Spleen (tissue), 11 donors: ENCODE measurements at regions not wholly inside any gene's neighbourhood (a gene's known extent, or its start where the extent isn't known, plus 50 kb on each side); places are given as distances from the start of the nearest gene placed in this dataset.

Experiments
- DNase-seq: peaks from one replicate; pipeline ENCODE4 v3.0.0-alpha.2; 2020
- H3K27ac ChIP-seq, 8 donors: fragments of 200-600 bp; sonication (generic) in 7 of 8; 1 replicate in 4 of 8; 2 replicates in 4 of 8; pipeline versions ENCODE4 v1.5.0 to v1.8.0; 2016 to 2021; ENCODE audit warnings: inconsistent platforms in 4 of 8, mild to moderate bottlenecking in 4 of 8, moderate library complexity in 1 of 8
- H3K27me3 ChIP-seq, 7 donors: fragments of 200-600 bp; sonication (generic) in 6 of 7; replicated peaks in 1 of 7; 1 replicate in 4 of 7; 2 replicates in 3 of 7; pipeline versions ENCODE4 v1.5.0 to v1.8.0; 2016 to 2021; ENCODE audit warnings: inconsistent platforms in 3 of 7, mild to moderate bottlenecking in 1 of 7
- H3K36me3 ChIP-seq, 6 donors: fragments of 200-600 bp; sonication (generic) in 5 of 6; 1 replicate in 4 of 6; 2 replicates in 2 of 6; pipeline versions ENCODE4 v1.5.0 to v1.8.0; 2016 to 2021; ENCODE audit warnings: inconsistent platforms in 2 of 6
- H3K4me1 ChIP-seq, 6 donors: fragments of 200-600 bp; sonication (generic) in 5 of 6; 1 replicate in 3 of 6; 2 replicates in 3 of 6; pipeline versions ENCODE4 v1.5.0 to v1.8.0; 2016 to 2021; ENCODE audit warnings: inconsistent platforms in 3 of 6
- H3K4me3 ChIP-seq, 8 donors: fragments of 200-600 bp; sonication (generic) in 7 of 8; 1 replicate in 4 of 8; 2 replicates in 4 of 8; pipeline versions ENCODE4 v1.5.0 to v1.8.0; 2016 to 2021; ENCODE audit warnings: inconsistent platforms in 4 of 8, mild to moderate bottlenecking in 4 of 8, moderate library complexity in 2 of 8
- H3K9me3 ChIP-seq, 8 donors: fragments of 200-600 bp; sonication (generic) in 7 of 8; 1 replicate in 4 of 8; 2 replicates in 4 of 8; pipeline versions ENCODE4 v1.5.0 to v1.8.0; 2016 to 2021; ENCODE audit warnings: inconsistent platforms in 4 of 8
- CTCF ChIP-seq, 11 experiments: fragments of 200-600 bp in 7 of 11; fragments of 450-650 bp in 4 of 11; sonication (generic) in 4 of 11; IDR thresholded peaks in 8 of 11; conservative IDR thresholded peaks in 3 of 11; 1 replicate in 7 of 11; 2 replicates in 4 of 11; pipeline versions ENCODE4 v1.4.0 to v1.8.0; 2016 to 2021; ENCODE audit warnings: antibody characterized with exemption in 11 of 11, inconsistent platforms in 4 of 11, mild to moderate bottlenecking in 1 of 11
- POLR2A ChIP-seq, 3 donors: fragments of 450-650 bp; IDR thresholded peaks; one replicate each; pipeline ENCODE4 v1.5.1; 2017; ENCODE audit warnings: antibody characterized with exemption in 3 of 3, mild to moderate bottlenecking in 1 of 3
- POLR2AphosphoS5 ChIP-seq, 3 donors: sonication (generic); formaldehyde crosslinking; IDR thresholded peaks; one replicate each; pipeline ENCODE4 v1.5.1; 2017; ENCODE audit warnings: antibody characterized with exemption in 3 of 3
- WGBS, 5 donors: extraction: QIAGEN DNeasy Blood & Tissue Kit in 3 of 5; methylation state at CpG; one replicate each; pipeline versions ENCODE4 v1.1.5 to v1.1.7; 2013 to 2018; 5-methylcytosine and 5-hydroxymethylcytosine counted together
- intact Hi-C: fragments of 100-400 bp; cut with DNase I; formaldehyde crosslinking; loops from one replicate; pipeline ENCODE4 v1.15.0; 2023; ENCODE audit warnings: low total_unique reads
- donor health status: healthy with polysubstance abuse.
- donor health status: DM: no; HTN: no; CAD: no; lungs with moderate emphysema.
- donor health status: DM: no; HTN: no; CAD: no.
- donor health status: Bipolar disorder and iron deficiency.
- donor health status: healthy.
- donor health status: DM: no; HTN: no; CAD: no.
- donor health status: DM: yes; HTN: yes; CAD: no.

GRCh38 chr7:69476416-69476815, 121.9 kb upstream of the AUTS2 start:
- no peaks in the 10 kb centered on the region for H3K36me3 ChIP-seq
- intact Hi-C loops = no loop called here
- TF ChIP-seq CTCF (IDR thresholded peaks at IDR 0.05 in 8 of 11, conservative IDR thresholded peaks at IDR 0.05 in 3 of 11) (no peak), POLR2AphosphoS5 (IDR thresholded peaks at IDR 0.05) (no peak), POLR2A (IDR thresholded peaks at IDR 0.05) (no peak)
- H3K9me3 ChIP-seq = no peaks in the 10 kb centered on the region
- H3K4me1 ChIP-seq = no peaks in the 10 kb centered on the region
- H3K27me3 ChIP-seq = no peaks in the 10 kb centered on the region
- DNase-seq = no peak
- H3K27ac ChIP-seq = no peak overlapping the region
- no peak overlapping the region for H3K4me3 ChIP-seq
- WGBS, 5 donors = 80 to 93% (median 92%) methylated on average over 5 of the region's 5 CpGs

- intact Hi-C loops = no loop called here
- TF ChIP-seq POLR2AphosphoS5 (IDR thresholded peaks at IDR 0.05) = no peak
- TF ChIP-seq CTCF (IDR thresholded peaks at IDR 0.05 in 8 of 11, conservative IDR thresholded peaks at IDR 0.05 in 3 of 11) = no peak
- no peak for TF ChIP-seq POLR2A (IDR thresholded peaks at IDR 0.05)
- Histone ChIP-seq H3K4me1 (no peaks in the 10 kb centered on the region), H3K36me3 (no peaks in the 10 kb centered on the region), H3K27me3 (no peaks in the 10 kb centered on the region), H3K4me3 (no peak overlapping the region), H3K27ac (no peak overlapping the region), H3K9me3 (no peaks in the 10 kb centered on the region)
- no peak for DNase-seq
- 92 to 100% (median 96%) methylated on average over 14 to 18 of the region's 18 CpGs for WGBS, 5 donors
Observed at GRCh38 chr7:69482676-69483075, 115.6 kb upstream of the AUTS2 start.

GRCh38 chr7:69489533-69489932, 108.7 kb upstream of the AUTS2 start:
- Histone ChIP-seq H3K4me1 (peaks cover 0 to 15% (median 4%) of the 10 kb centered on the region in 6 donors), H3K9me3 (no peaks in the 10 kb centered on the region), H3K4me3 (no peak overlapping the region), H3K27me3 (no peaks in the 10 kb centered on the region), H3K36me3 (no peaks in the 10 kb centered on the region), H3K27ac (no peak overlapping the region)
- WGBS, 5 donors = 87 to 96% (median 92%) methylated on average over 3 of the region's 3 CpGs
- no peak for DNase-seq
- intact Hi-C loops = no loop called here
- TF ChIP-seq POLR2AphosphoS5 (IDR thresholded peaks at IDR 0.05) = no peak
- no peak for TF ChIP-seq CTCF (IDR thresholded peaks at IDR 0.05 in 8 of 11, conservative IDR thresholded peaks at IDR 0.05 in 3 of 11)
- TF ChIP-seq POLR2A (IDR thresholded peaks at IDR 0.05) = no peak

GRCh38 chr7:69498671-69499070, 99.6 kb upstream of the AUTS2 start:
- peaks cover 0 to 22% (median 10%) of the 10 kb centered on the region in 8 donors for H3K9me3 ChIP-seq
- no peaks in the 10 kb centered on the region for H3K36me3 ChIP-seq
- TF ChIP-seq POLR2AphosphoS5 (IDR thresholded peaks at IDR 0.05) = no peak
- no peak for TF ChIP-seq POLR2A (IDR thresholded peaks at IDR 0.05)
- no peak for TF ChIP-seq CTCF (IDR thresholded peaks at IDR 0.05 in 8 of 11, conservative IDR thresholded peaks at IDR 0.05 in 3 of 11)
- H3K27me3 ChIP-seq = no peaks in the 10 kb centered on the region
- WGBS, 5 donors = 73 to 97% (median 86%) methylated on average over 3 of the region's 3 CpGs
- intact Hi-C loops = no loop called here
- no peak overlapping the region for H3K4me3 ChIP-seq
- no peak overlapping the region for H3K27ac ChIP-seq
- no peak for DNase-seq
- peaks cover 0 to 12% (median 4%) of the 10 kb centered on the region in 6 donors for H3K4me1 ChIP-seq
